ENCODE measurements at regions not wholly inside any gene's neighbourhood (a gene's known extent, or its start where the extent isn't known, plus 50 kb on each side); places are given as distances from the start of the nearest gene placed in this dataset.
"Not testable (repeated sequence)": the region's sequence is repeated elsewhere in the genome, so short reads cannot be mapped to it uniquely, and the experiment has no call there.

- H3K27me3 ChIP-seq (ENCODE audit: control insufficient read depth, insufficient read depth, low read length, poor library complexity, severe bottlenecking) = no peaks in the 10 kb centered on the region
- WGBS, 2 experiments = 89 to 100% methylated on average over 1 to 2 of the region's 2 CpGs
- H3K36me3 ChIP-seq (ENCODE audit: control insufficient read depth, insufficient read depth, low read length) = no peaks in the 10 kb centered on the region
- no peak overlapping the region for H3K4me3 ChIP-seq (ENCODE audit: insufficient read depth, low read depth, low read length)
- H3K4me1 ChIP-seq (ENCODE audit: control insufficient read depth, insufficient read depth, low read length) = no peaks in the 10 kb centered on the region
- H3K9me3 ChIP-seq (ENCODE audit: control insufficient read depth, low read length) = no peaks in the 10 kb centered on the region
- H3K27ac ChIP-seq (ENCODE audit: insufficient read depth, low read depth, low read length, poor library complexity, severe bottlenecking) = no peak overlapping the region
Observed at GRCh38 chr6:102853249-102853955, 1459.9 kb downstream of the GRIK2 start.

DNA sequence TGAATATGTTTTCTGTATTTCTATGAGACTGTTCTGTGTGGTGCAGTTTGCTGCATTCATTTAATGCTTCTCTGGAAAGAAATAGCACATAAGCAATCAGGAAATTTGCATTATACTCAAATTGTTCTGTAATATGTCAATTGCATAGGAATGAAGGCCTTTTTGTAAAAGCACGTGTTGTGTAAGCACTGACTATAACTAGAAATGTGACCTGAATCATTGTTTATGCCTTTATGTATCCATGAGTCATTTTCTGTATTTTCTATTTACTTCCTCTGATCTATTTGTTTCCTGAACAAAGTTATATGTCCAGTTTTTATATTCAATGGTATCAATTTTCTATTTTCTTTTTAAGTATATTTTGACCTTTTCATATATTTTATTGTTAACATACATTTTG, 1455.3 kb downstream of the GRIK2 start:
- no peaks in the 10 kb centered on the region for H3K27me3 ChIP-seq (ENCODE audit: control insufficient read depth, insufficient read depth, low read length, poor library complexity, severe bottlenecking)
- no peaks in the 10 kb centered on the region for H3K4me1 ChIP-seq (ENCODE audit: control insufficient read depth, insufficient read depth, low read length)
- no peak overlapping the region for H3K27ac ChIP-seq (ENCODE audit: insufficient read depth, low read depth, low read length, poor library complexity, severe bottlenecking)
- 100% methylated on average over 1 of the region's 1 CpG for WGBS, 2 experiments
- H3K4me3 ChIP-seq (ENCODE audit: insufficient read depth, low read depth, low read length) = no peak overlapping the region
- H3K9me3 ChIP-seq (ENCODE audit: control insufficient read depth, low read length) = no peaks in the 10 kb centered on the region
- H3K36me3 ChIP-seq (ENCODE audit: control insufficient read depth, insufficient read depth, low read length) = no peaks in the 10 kb centered on the region

GRCh38 chr6:102848210-102848609, 1454.7 kb downstream of the GRIK2 start:
- Histone ChIP-seq H3K4me1 (ENCODE audit: control insufficient read depth, insufficient read depth, low read length) (no peaks in the 10 kb centered on the region), H3K4me3 (ENCODE audit: insufficient read depth, low read depth, low read length) (no peak overlapping the region), H3K9me3 (ENCODE audit: control insufficient read depth, low read length) (no peaks in the 10 kb centered on the region), H3K27ac (ENCODE audit: insufficient read depth, low read depth, low read length, poor library complexity, severe bottlenecking) (no peak overlapping the region), H3K27me3 (ENCODE audit: control insufficient read depth, insufficient read depth, low read length, poor library complexity, severe bottlenecking) (no peaks in the 10 kb centered on the region), H3K36me3 (ENCODE audit: control insufficient read depth, insufficient read depth, low read length) (no peaks in the 10 kb centered on the region)
- WGBS, 2 experiments = 94 to 95% methylated on average over 3 of the region's 3 CpGs

DNA sequence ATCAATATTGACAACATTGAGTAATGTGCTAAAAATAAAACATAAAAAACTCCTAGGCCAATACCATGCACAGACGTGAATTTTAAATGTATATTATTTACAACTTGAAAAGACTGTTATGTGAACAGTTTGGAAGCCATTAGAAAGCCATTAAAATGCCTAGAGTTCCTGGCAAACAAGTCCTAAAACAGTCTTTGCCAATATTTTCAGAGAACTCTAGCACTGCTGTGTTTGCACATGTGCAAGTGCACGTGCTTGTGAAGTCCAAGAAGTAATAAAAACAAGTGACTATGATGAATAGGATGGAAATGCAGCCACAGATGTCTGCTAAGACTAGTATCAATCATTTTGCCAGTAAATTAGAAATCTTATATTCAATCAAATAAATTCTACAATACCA, 1447.6 kb downstream of the GRIK2 start:
- H3K27ac ChIP-seq (ENCODE audit: insufficient read depth, low read depth, low read length, poor library complexity, severe bottlenecking) = no peak overlapping the region
- no peak overlapping the region for H3K4me3 ChIP-seq (ENCODE audit: insufficient read depth, low read depth, low read length)
- WGBS, 2 experiments = 90 to 92% methylated on average over 1 to 2 of the region's 2 CpGs
- H3K36me3 ChIP-seq (ENCODE audit: control insufficient read depth, insufficient read depth, low read length) = no peaks in the 10 kb centered on the region
- no peaks in the 10 kb centered on the region for H3K27me3 ChIP-seq (ENCODE audit: control insufficient read depth, insufficient read depth, low read length, poor library complexity, severe bottlenecking)
- H3K4me1 ChIP-seq (ENCODE audit: control insufficient read depth, insufficient read depth, low read length) = no peaks in the 10 kb centered on the region
- no peaks in the 10 kb centered on the region for H3K9me3 ChIP-seq (ENCODE audit: control insufficient read depth, low read length)

- no peaks in the 10 kb centered on the region for H3K36me3 ChIP-seq (ENCODE audit: control insufficient read depth, insufficient read depth, low read length)
- 90 to 100% methylated on average over 1 of the region's 1 CpG for WGBS, 2 experiments
- H3K4me3 ChIP-seq (ENCODE audit: insufficient read depth, low read depth, low read length) = no peak overlapping the region
- H3K27ac ChIP-seq (ENCODE audit: insufficient read depth, low read depth, low read length, poor library complexity, severe bottlenecking) = no peak overlapping the region
- H3K27me3 ChIP-seq (ENCODE audit: control insufficient read depth, insufficient read depth, low read length, poor library complexity, severe bottlenecking) = no peaks in the 10 kb centered on the region
- H3K9me3 ChIP-seq (ENCODE audit: control insufficient read depth, low read length) = no peaks in the 10 kb centered on the region
- H3K4me1 ChIP-seq (ENCODE audit: control insufficient read depth, insufficient read depth, low read length) = no peaks in the 10 kb centered on the region
Observed at GRCh38 chr6:102832021-102832420, 1438.5 kb downstream of the GRIK2 start.

DNA sequence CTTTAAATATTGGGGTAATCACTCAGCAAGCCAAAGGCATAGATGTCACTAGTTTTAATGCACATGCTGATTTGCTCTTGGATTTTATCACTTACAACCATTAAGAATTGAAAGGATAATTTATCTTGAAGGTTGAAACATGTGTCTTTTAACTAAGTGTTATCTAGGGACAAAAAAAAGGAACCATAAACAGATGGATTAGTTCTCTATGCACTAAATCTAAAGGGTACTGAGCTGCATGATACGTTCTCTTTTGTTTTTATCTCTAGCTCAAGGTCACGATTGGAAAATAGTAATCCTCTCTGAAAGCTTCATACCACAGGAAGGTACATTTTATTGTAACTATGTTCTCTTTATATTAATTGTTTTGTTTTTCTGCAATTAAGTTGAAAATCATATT, 1426.6 kb downstream of the GRIK2 start:
- WGBS, 2 experiments = 100% methylated on average over 2 of the region's 2 CpGs; no CpG with 5 or more reads in 1 of the 2 experiments

GRCh38 chr6:102815207-102815606, 1421.7 kb downstream of the GRIK2 start:
- H3K27me3 ChIP-seq (ENCODE audit: control insufficient read depth, insufficient read depth, low read length, poor library complexity, severe bottlenecking) = no peaks in the 10 kb centered on the region
- no peak overlapping the region for H3K27ac ChIP-seq (ENCODE audit: insufficient read depth, low read depth, low read length, poor library complexity, severe bottlenecking)
- no peaks in the 10 kb centered on the region for H3K36me3 ChIP-seq (ENCODE audit: control insufficient read depth, insufficient read depth, low read length)
- no peaks in the 10 kb centered on the region for H3K9me3 ChIP-seq (ENCODE audit: control insufficient read depth, low read length)
- H3K4me3 ChIP-seq (ENCODE audit: insufficient read depth, low read depth, low read length) = no peak overlapping the region
- 86 to 98% methylated on average over 4 of the region's 4 CpGs for WGBS, 2 experiments
- H3K4me1 ChIP-seq (ENCODE audit: control insufficient read depth, insufficient read depth, low read length) = no peaks in the 10 kb centered on the region

More for the DNA sequence above, 1426.6 kb downstream of the GRIK2 start:
- Histone ChIP-seq H3K27me3 (ENCODE audit: control insufficient read depth, insufficient read depth, low read length, poor library complexity, severe bottlenecking) (no peaks in the 10 kb centered on the region), H3K27ac (ENCODE audit: insufficient read depth, low read depth, low read length, poor library complexity, severe bottlenecking) (no peak overlapping the region), H3K4me1 (ENCODE audit: control insufficient read depth, insufficient read depth, low read length) (no peaks in the 10 kb centered on the region), H3K4me3 (ENCODE audit: insufficient read depth, low read depth, low read length) (no peak overlapping the region), H3K36me3 (ENCODE audit: control insufficient read depth, insufficient read depth, low read length) (no peaks in the 10 kb centered on the region), H3K9me3 (ENCODE audit: control insufficient read depth, low read length) (no peaks in the 10 kb centered on the region)

DNA sequence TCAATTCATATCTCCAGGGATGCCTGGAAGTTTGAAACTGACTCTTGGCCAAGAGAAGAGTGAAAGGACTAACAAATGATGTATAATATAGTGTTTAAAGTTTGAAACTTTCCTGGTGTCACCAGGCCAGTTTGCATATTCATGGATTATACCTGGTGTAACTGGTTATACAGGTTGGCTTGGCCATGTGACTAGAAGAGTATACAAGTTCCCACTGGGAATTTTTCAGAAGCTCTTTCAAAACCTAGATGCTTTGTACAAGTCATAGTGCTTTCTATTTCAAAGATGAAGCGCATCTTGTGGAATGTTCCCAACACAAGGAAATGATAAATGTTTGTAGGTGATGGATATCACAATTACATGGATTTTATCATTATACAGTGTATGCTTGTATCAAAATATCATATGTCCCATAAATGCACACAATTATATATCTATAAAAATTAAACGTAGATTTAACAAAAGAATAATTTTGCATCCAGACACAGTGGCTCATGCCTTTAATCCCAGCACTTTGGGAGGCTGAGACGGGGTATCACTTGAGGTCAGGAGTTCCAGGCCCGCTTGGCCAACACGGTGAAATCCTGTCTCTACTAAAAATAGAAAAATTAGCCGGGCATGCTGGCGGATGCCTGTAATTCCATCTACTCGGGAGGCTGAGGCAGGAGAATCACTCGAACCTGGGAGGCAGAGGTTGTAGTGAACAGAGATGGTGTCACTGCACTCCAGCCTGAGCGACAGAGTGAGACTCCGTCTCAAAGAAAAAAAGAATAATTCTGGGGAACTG, 1420.2 kb downstream of the GRIK2 start:
- Histone ChIP-seq H3K4me3 (ENCODE audit: insufficient read depth, low read depth, low read length) (no peak overlapping the region), H3K27ac (ENCODE audit: insufficient read depth, low read depth, low read length, poor library complexity, severe bottlenecking) (no peak overlapping the region), H3K9me3 (ENCODE audit: control insufficient read depth, low read length) (no peaks in the 10 kb centered on the region), H3K4me1 (ENCODE audit: control insufficient read depth, insufficient read depth, low read length) (no peaks in the 10 kb centered on the region), H3K36me3 (ENCODE audit: control insufficient read depth, insufficient read depth, low read length) (no peaks in the 10 kb centered on the region), H3K27me3 (ENCODE audit: control insufficient read depth, insufficient read depth, low read length, poor library complexity, severe bottlenecking) (no peaks in the 10 kb centered on the region)
- 89 to 94% methylated on average over 10 to 11 of the region's 11 CpGs for WGBS, 2 experiments

DNA sequence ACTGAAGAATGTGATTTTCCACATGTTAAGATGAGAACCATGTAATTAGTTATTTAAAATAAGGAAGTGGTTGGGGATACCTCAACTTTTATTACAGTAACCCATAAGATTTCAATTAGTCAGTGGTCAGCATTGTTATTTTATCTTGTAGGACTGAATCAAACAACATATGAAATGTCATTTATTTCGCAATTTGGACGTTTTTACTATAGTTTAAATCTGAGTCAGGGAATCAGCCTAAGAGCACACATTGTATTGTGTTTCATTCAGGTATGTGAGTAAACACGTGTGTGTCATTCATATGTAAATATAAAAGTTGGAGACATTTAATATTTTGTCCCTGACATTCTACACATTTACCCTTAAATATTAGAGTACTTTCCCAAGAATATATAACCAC, 1418.7 kb downstream of the GRIK2 start:
- no peaks in the 10 kb centered on the region for H3K36me3 ChIP-seq (ENCODE audit: control insufficient read depth, insufficient read depth, low read length)
- no peak overlapping the region for H3K27ac ChIP-seq (ENCODE audit: insufficient read depth, low read depth, low read length, poor library complexity, severe bottlenecking)
- WGBS, 2 experiments = 93 to 95% methylated on average over 2 to 3 of the region's 3 CpGs
- H3K9me3 ChIP-seq (ENCODE audit: control insufficient read depth, low read length) = no peaks in the 10 kb centered on the region
- H3K4me3 ChIP-seq (ENCODE audit: insufficient read depth, low read depth, low read length) = no peak overlapping the region
- H3K4me1 ChIP-seq (ENCODE audit: control insufficient read depth, insufficient read depth, low read length) = no peaks in the 10 kb centered on the region
- H3K27me3 ChIP-seq (ENCODE audit: control insufficient read depth, insufficient read depth, low read length, poor library complexity, severe bottlenecking) = no peaks in the 10 kb centered on the region

DNA sequence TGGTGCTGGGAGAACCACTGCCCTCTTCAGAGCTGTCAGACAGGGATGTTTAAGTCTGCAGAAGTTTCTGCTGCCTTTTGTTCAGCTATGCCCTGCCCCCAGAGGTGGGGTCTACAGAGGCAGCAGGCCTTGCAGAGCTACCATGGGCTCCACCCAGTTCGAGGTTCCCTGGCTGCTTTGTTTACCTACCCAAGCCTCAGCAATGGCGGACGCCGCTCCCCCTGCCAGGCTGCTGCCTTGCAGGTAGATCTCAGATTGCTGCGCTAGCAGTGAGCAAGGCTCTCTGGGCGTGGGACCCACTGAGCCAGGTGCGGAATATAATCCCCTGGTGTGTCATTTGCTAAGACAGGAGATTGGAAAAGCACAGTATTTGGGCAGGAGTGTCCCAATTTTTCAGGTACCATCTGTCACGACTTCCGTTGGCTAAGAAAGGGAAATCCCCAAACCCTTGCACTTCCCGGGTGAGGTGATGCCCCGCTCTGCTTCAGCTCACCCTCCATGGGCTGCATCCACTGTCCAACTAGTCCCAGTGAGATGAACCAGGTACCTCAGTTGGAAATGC, 1415.5 kb downstream of the GRIK2 start:
- H3K4me3 ChIP-seq (ENCODE audit: insufficient read depth, low read depth, low read length); H3K4me1 ChIP-seq (ENCODE audit: control insufficient read depth, insufficient read depth, low read length); H3K27ac ChIP-seq (ENCODE audit: insufficient read depth, low read depth, low read length, poor library complexity, severe bottlenecking); H3K36me3 ChIP-seq (ENCODE audit: control insufficient read depth, insufficient read depth, low read length); H3K9me3 ChIP-seq (ENCODE audit: control insufficient read depth, low read length); H3K27me3 ChIP-seq (ENCODE audit: control insufficient read depth, insufficient read depth, low read length, poor library complexity, severe bottlenecking): not testable (repeated sequence)
- WGBS, 2 experiments = 83 to 87% methylated on average over 11 of the region's 11 CpGs
